ENCODE measurements at regions not wholly inside any gene's neighbourhood (a gene's known extent, or its start where the extent isn't known, plus 50 kb on each side); places are given as distances from the start of the nearest gene placed in this dataset.

- BruUV-seq (replicated peaks): no TSS peak
- CTCF ChIA-PET (ENCODE audit: low intra/inter-chr PET ratio, low total read pairs): no interaction called here
- Histone ChIP-seq H3K4me1 (ENCODE audit: insufficient read depth, low read length) (no peaks in the 10 kb centered on the region), H3K9me3 (ENCODE audit: low read length) (no peaks in the 10 kb centered on the region), H3K36me3 (replicated peaks in 1 of 2; ENCODE audit: control insufficient read depth in 1 of 2, insufficient read depth in 2 of 2, low read length in 2 of 2) (no peaks in the 10 kb centered on the region), H3K79me2 (ENCODE audit: insufficient read depth, low read length) (no peaks in the 10 kb centered on the region), H3K27ac (ENCODE audit: extremely low read length, insufficient read depth, low read length) (no peak overlapping the region), H3K27me3 (ENCODE audit: control insufficient read depth in 1 of 2, insufficient read depth in 2 of 2, low read length in 2 of 2) (no peaks in the 10 kb centered on the region; a peak in 1 of 5 replicates), H3K9ac (ENCODE audit: insufficient read depth, low read depth, low read length) (no peak overlapping the region), H3K4me2 (ENCODE audit: low read depth, low read length) (no peak overlapping the region), H2AFZ (ENCODE audit: low read length) (no peak overlapping the region), H4K20me1 (ENCODE audit: insufficient read depth, low read length) (no peaks in the 10 kb centered on the region), H3K4me3 (replicated peaks in 1 of 3; ENCODE audit: insufficient read depth in 1 of 3, low read depth in 2 of 3, low read length in 3 of 3) (no peak overlapping the region)
- no peak for FAIRE-seq
- no peak for DNase-seq (ENCODE audit: low spot score)
- WGBS (ENCODE audit: low lambda C conversion rate): 79% methylated on average over 7 of the region's 7 CpGs
- ATAC-seq: no peak
- intact Hi-C loops (cut with micrococcal nuclease; ENCODE audit: unreplicated experiment) (no loop called here), in situ Hi-C loops (cut with HindIII; ENCODE audit: extremely low pct_ligation_motif_present, low pct_unique_long_range_greater_than_20kb) (no loop called here)
- no peak for TF ChIP-seq CSRNP2 (CRISPR knock-in tag; conservative IDR thresholded peaks at IDR 0.05; ENCODE audit: low read depth)
- no peak for TF ChIP-seq RXRB (CRISPR knock-in tag; IDR thresholded peaks at IDR 0.05; ENCODE audit: borderline replicate concordance)
- no peak for TF ChIP-seq ZNF33B (CRISPR knock-in tag; IDR thresholded peaks at IDR 0.05)
- no peak for TF ChIP-seq ZNF512 (CRISPR knock-in tag; IDR thresholded peaks at IDR 0.05)
- no peak for TF ChIP-seq TIGD3 (CRISPR knock-in tag; IDR thresholded peaks at IDR 0.05; ENCODE audit: borderline replicate concordance)
- TF ChIP-seq ZBTB7B (CRISPR knock-in tag; IDR thresholded peaks at IDR 0.05): no peak
- TF ChIP-seq ZNF124 (CRISPR knock-in tag; IDR thresholded peaks at IDR 0.05): no peak
- TF ChIP-seq SOX6 (IDR thresholded peaks at IDR 0.05): no peak
- TF ChIP-seq SOX6 (CRISPR knock-in tag; IDR thresholded peaks at IDR 0.05): no peak
- TF ChIP-seq JUNB (CRISPR knock-in tag; IDR thresholded peaks at IDR 0.05; ENCODE audit: borderline replicate concordance): no peak
- no peak for TF ChIP-seq ZBTB44 (CRISPR knock-in tag; IDR thresholded peaks at IDR 0.05)
- TF ChIP-seq KLF13 (CRISPR knock-in tag; IDR thresholded peaks at IDR 0.05): no peak
- TF ChIP-seq MYC (CRISPR knock-in tag; IDR thresholded peaks at IDR 0.05; ENCODE audit: borderline replicate concordance): no peak
- no peak for TF ChIP-seq FOXP1 (IDR thresholded peaks at IDR 0.05)
- TF ChIP-seq FOXP1 (CRISPR knock-in tag; IDR thresholded peaks at IDR 0.05): no peak
- POLR2A ChIA-PET: no interaction called here
Observed at GRCh38 chr15:58257776-58258325, 119.7 kb downstream of the AQP9 start.
